ENCODE measurements at regions not wholly inside any gene's neighbourhood (a gene's known extent, or its start where the extent isn't known, plus 50 kb on each side); places are given as distances from the start of the nearest gene placed in this dataset.

GRCh38 chr15:56783156-56783856 lies 50.0 kb upstream of the ZNF280D start:
- Histone ChIP-seq H4K20me1 (ENCODE audit: control insufficient read depth, insufficient read depth, low read depth, low read length) (no peaks in the 10 kb centered on the region), H3F3A (ENCODE audit: control insufficient read depth, insufficient read depth) (no peaks in the 10 kb centered on the region), H3K4me1 (ENCODE audit: control insufficient read depth, low read length) (peaks cover 4% of the 10 kb centered on the region), H3K9me3 (ENCODE audit: control insufficient read depth, insufficient read depth, low read length) (peaks cover 3% of the 10 kb centered on the region; the same call in 1 of the 2 replicates), H3K4me2 (ENCODE audit: low read length) (no peak overlapping the region), H3K27ac (ENCODE audit: low read depth, low read length) (no peak overlapping the region), H3K27me3 (ENCODE audit: control insufficient read depth, low read length) (no peaks in the 10 kb centered on the region), H3K4me3 (ENCODE audit: low read length) (no peak overlapping the region), H3K36me3 (ENCODE audit: control insufficient read depth, low read length) (no peaks in the 10 kb centered on the region), H3K9me2 (replicated peaks; ENCODE audit: control insufficient read depth, low read length) (no peaks in the 10 kb centered on the region), H3K79me2 (ENCODE audit: control insufficient read depth, low read length) (no peaks in the 10 kb centered on the region)
- TF ChIP-seq CTCF (IDR thresholded peaks at IDR 0.05; ENCODE audit: low read depth, low read length, poor library complexity, severe bottlenecking) = no peak
- no peak for TF ChIP-seq EZH2phosphoT487 (IDR thresholded peaks at IDR 0.05; ENCODE audit: borderline replicate concordance, low read length)
